HG03025 (cell line): ENCODE measurements at regions not wholly inside any gene's neighbourhood (a gene's known extent, or its start where the extent isn't known, plus 50 kb on each side); places are given as distances from the start of the nearest gene placed in this dataset.

ENCODE experiments used
- ATAC-seq: cut with Tn5 transposase; IDR thresholded peaks from one replicate; pipeline ENCODE4 v1.9.1; 2021; ENCODE audit warnings: mild to moderate bottlenecking, moderate library complexity; ENCODE audit not compliant: unreplicated experiment, low FRiP score

- no peak for ATAC-seq
Observed at GRCh38 chr6:40097590-40097989, 163.3 kb upstream of the MOCS1 start.

GRCh38 chr6:40083141-40083920, 149.1 kb upstream of the MOCS1 start:
- no peak for ATAC-seq

- ATAC-seq: no peak
Observed at GRCh38 chr6:40082278-40083043, 148.2 kb upstream of the MOCS1 start.

- ATAC-seq: no peak
Observed at GRCh38 chr6:40077736-40078135, 143.5 kb upstream of the MOCS1 start.

- ATAC-seq: no peak
Observed at GRCh38 chr6:40077315-40077714, 143.1 kb upstream of the MOCS1 start.

- no peak for ATAC-seq
Observed at GRCh38 chr6:40075056-40075590, 140.9 kb upstream of the MOCS1 start.

- ATAC-seq: no peak
Observed at GRCh38 chr6:40074306-40075055, 140.2 kb upstream of the MOCS1 start.

- no peak for ATAC-seq
Observed at GRCh38 chr6:40066372-40066771, 132.1 kb upstream of the MOCS1 start.

- no peak for ATAC-seq
Observed at GRCh38 chr6:40056865-40057264, 122.6 kb upstream of the MOCS1 start.

- no peak for ATAC-seq
Observed at GRCh38 chr6:40054602-40055001, 120.3 kb upstream of the MOCS1 start.

GRCh38 chr6:40054186-40054585, 119.9 kb upstream of the MOCS1 start:
- ATAC-seq: no peak

- no peak for ATAC-seq
Observed at GRCh38 chr6:40049128-40049527, 114.9 kb upstream of the MOCS1 start.

- no peak for ATAC-seq
Observed at GRCh38 chr6:40044196-40044595, 109.9 kb upstream of the MOCS1 start.

GRCh38 chr6:40042232-40042631, 108.0 kb upstream of the MOCS1 start:
- no peak for ATAC-seq

- ATAC-seq: no peak
Observed at GRCh38 chr6:40039042-40039441, 104.8 kb upstream of the MOCS1 start.

GRCh38 chr6:40038626-40039025, 104.4 kb upstream of the MOCS1 start:
- no peak for ATAC-seq

- no peak for ATAC-seq
Observed at GRCh38 chr6:40037271-40037670, 103.0 kb upstream of the MOCS1 start.

GRCh38 chr6:40036186-40036585, 101.9 kb upstream of the MOCS1 start:
- no peak for ATAC-seq

- ATAC-seq: no peak
Observed at GRCh38 chr6:40028449-40028848, 94.2 kb upstream of the MOCS1 start.

GRCh38 chr6:40022867-40023266, 88.6 kb upstream of the MOCS1 start:
- no peak for ATAC-seq

- no peak for ATAC-seq
Observed at GRCh38 chr6:40020166-40020565, 85.9 kb upstream of the MOCS1 start.
